GM12891 (cell line): ENCODE measurements at regions not wholly inside any gene's neighbourhood (a gene's known extent, or its start where the extent isn't known, plus 50 kb on each side); places are given as distances from the start of the nearest gene placed in this dataset.

Source experiments
- POLR2A ChIP-seq: IDR thresholded peaks from 2 replicates; pipeline ENCODE4 v1.6.1; 2011; ENCODE audit warnings: low read depth, low read length, control low read depth
- POLR2AphosphoS5 ChIP-seq: IDR thresholded peaks from 2 replicates; pipeline ENCODE4 v1.6.1; 2011; ENCODE audit warnings: low read depth, low read length, control low read depth
- POU2F2 ChIP-seq: IDR thresholded peaks from 2 replicates; pipeline ENCODE4 v1.6.1; 2011; ENCODE audit warnings: low read depth, mild to moderate bottlenecking, control low read depth, low read length, moderate library complexity
- SPI1 ChIP-seq: IDR thresholded peaks from 2 replicates; pipeline ENCODE4 v1.6.1; 2011; ENCODE audit warnings: low read depth, low read length, control low read depth
- TAF1 ChIP-seq: IDR thresholded peaks from 2 replicates; pipeline ENCODE4 v1.6.1; 2011; ENCODE audit warnings: low read depth, low read length, control low read depth

DNA sequence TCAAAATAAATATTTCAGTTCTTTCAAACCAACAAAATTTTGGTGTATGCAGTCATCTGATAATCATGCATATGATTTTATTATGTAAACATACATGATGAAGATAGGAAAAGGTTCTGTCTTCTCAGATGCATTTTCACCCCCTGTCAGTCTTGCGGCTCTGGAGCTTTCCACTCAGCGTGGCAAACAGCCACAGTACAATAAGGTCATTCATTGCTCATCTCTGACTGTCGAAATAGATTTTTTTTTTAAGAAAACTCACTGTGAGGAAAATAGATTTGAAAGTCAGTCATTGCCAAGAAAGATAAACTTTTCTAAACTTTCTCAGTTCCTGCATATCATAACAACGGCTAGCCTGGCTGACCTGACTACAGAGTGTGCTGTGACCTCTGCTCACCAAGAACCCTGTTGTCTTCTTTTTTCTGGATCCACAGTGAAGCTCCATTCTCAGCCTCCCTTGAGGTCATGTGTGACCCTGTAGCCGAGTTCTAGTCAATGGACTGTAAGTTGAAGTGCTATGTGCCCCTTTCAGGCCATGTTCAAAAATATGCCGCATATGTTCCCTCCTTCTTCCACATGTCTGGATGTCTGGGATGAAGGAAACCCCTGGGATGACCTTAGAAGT is 519.6 kb downstream of the KLF5 start:
- TF ChIP-seq POLR2A (no peak), POLR2AphosphoS5 (no peak), POU2F2 (no peak), SPI1 (no peak), TAF1 (no peak)
